Thyroid gland (tissue), 4 donors: ENCODE measurements at regions not wholly inside any gene's neighbourhood (a gene's known extent, or its start where the extent isn't known, plus 50 kb on each side); places are given as distances from the start of the nearest gene placed in this dataset.

Experiments
- POLR2A ChIP-seq, 2 donors: fragments of 450-650 bp; IDR thresholded peaks; one replicate each; pipeline ENCODE4 v1.6.1; 2017; ENCODE audit warnings: antibody characterized with exemption in 2 of 2, mild to moderate bottlenecking in 2 of 2, moderate library complexity in 1 of 2
- TF ChIP-seq, protein P1 (sequence below), 6 experiments: fragments of 200-600 bp in 3 of 6; fragments of 450-650 bp in 3 of 6; sonication (generic) in 3 of 6; IDR thresholded peaks; one replicate each; pipeline ENCODE4 v1.5.1; 2016 to 2019; ENCODE audit warnings: antibody characterized with exemption in 6 of 6, mild to moderate bottlenecking in 2 of 6, inconsistent platforms in 1 of 6, moderate library complexity in 1 of 6

DNA sequence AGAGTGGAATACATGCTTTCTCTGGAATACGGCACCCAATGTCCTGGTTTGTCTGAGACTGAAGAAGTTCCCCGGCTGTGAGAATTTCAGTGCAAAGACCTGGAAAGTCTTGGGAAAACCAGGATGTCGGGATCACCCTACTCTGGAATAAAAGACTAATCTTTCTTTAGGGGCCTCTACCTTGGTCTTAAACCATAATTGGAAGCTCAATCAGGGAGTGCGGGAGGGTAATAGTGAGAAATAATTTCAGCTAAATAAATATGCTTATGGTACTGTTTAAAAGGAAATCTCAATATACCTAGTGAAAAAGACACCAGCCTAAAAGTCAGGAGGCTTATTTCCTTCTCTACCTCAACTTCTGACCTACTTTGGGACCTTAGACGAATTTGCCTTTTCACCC, 236.1 kb upstream of the GLI3 start:
- TF ChIP-seq POLR2A (IDR thresholded peaks at IDR 0.05): no peak
- TF ChIP-seq, protein P1, sequence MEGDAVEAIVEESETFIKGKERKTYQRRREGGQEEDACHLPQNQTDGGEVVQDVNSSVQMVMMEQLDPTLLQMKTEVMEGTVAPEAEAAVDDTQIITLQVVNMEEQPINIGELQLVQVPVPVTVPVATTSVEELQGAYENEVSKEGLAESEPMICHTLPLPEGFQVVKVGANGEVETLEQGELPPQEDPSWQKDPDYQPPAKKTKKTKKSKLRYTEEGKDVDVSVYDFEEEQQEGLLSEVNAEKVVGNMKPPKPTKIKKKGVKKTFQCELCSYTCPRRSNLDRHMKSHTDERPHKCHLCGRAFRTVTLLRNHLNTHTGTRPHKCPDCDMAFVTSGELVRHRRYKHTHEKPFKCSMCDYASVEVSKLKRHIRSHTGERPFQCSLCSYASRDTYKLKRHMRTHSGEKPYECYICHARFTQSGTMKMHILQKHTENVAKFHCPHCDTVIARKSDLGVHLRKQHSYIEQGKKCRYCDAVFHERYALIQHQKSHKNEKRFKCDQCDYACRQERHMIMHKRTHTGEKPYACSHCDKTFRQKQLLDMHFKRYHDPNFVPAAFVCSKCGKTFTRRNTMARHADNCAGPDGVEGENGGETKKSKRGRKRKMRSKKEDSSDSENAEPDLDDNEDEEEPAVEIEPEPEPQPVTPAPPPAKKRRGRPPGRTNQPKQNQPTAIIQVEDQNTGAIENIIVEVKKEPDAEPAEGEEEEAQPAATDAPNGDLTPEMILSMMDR (IDR thresholded peaks at IDR 0.05): no peak
